B cell (primary cell): ENCODE measurements at regions not wholly inside any gene's neighbourhood (a gene's known extent, or its start where the extent isn't known, plus 50 kb on each side); places are given as distances from the start of the nearest gene placed in this dataset.

Source experiments
- EZH2 ChIP-seq: IDR thresholded peaks from 2 replicates; pipeline ENCODE4 v1.6.1; 2012; ENCODE audit warnings: borderline replicate concordance, low read depth, mild to moderate bottlenecking, moderate library complexity, low read length; ENCODE audit not compliant: insufficient read depth, poor library complexity, severe bottlenecking
- TF ChIP-seq, protein P1 (sequence below): fragments of 200-600 bp; IDR thresholded peaks from one replicate; pipeline ENCODE4 v1.8.0; 2022; ENCODE audit warnings: antibody characterized with exemption, mild to moderate bottlenecking

GRCh38 chr12:89091293-89091841 lies 260.9 kb downstream of the DUSP6 start:
- TF ChIP-seq, protein P1, sequence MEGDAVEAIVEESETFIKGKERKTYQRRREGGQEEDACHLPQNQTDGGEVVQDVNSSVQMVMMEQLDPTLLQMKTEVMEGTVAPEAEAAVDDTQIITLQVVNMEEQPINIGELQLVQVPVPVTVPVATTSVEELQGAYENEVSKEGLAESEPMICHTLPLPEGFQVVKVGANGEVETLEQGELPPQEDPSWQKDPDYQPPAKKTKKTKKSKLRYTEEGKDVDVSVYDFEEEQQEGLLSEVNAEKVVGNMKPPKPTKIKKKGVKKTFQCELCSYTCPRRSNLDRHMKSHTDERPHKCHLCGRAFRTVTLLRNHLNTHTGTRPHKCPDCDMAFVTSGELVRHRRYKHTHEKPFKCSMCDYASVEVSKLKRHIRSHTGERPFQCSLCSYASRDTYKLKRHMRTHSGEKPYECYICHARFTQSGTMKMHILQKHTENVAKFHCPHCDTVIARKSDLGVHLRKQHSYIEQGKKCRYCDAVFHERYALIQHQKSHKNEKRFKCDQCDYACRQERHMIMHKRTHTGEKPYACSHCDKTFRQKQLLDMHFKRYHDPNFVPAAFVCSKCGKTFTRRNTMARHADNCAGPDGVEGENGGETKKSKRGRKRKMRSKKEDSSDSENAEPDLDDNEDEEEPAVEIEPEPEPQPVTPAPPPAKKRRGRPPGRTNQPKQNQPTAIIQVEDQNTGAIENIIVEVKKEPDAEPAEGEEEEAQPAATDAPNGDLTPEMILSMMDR = no peak
- no peak for TF ChIP-seq EZH2
